Renal cortical epithelial cell (primary cell): ENCODE measurements at regions not wholly inside any gene's neighbourhood (a gene's known extent, or its start where the extent isn't known, plus 50 kb on each side); places are given as distances from the start of the nearest gene placed in this dataset.

ENCODE experiments used
- DNase-seq: peaks from one replicate; pipeline ENCODE4 v3.0.0-alpha.2; 2011; ENCODE audit warnings: low read depth

- DNase-seq = no peak
These were observed 55.1 kb upstream of the LAMA2 start for GRCh38 chr6:128827675-128828464.

- DNase-seq = no peak
These were observed 56.3 kb upstream of the LAMA2 start for GRCh38 chr6:128826606-128827005.

- peak; percentile 9 for DNase-seq
These were observed 60.7 kb upstream of the LAMA2 start for GRCh38 chr6:128822271-128822670.

- DNase-seq = no peak
These were observed 61.8 kb upstream of the LAMA2 start for GRCh38 chr6:128821116-128821515.

- no peak for DNase-seq
These were observed 74.1 kb upstream of the LAMA2 start for GRCh38 chr6:128808856-128809255.

GRCh38 chr6:128807577-128807976 lies 75.4 kb upstream of the LAMA2 start:
- peak; percentile 74 for DNase-seq

- peak; percentile 31 for DNase-seq
These were observed 76.7 kb upstream of the LAMA2 start for GRCh38 chr6:128806261-128806660.

GRCh38 chr6:128803911-128804310 lies 79.0 kb upstream of the LAMA2 start:
- DNase-seq = no peak

GRCh38 chr6:128801621-128802020 lies 81.3 kb upstream of the LAMA2 start:
- DNase-seq = no peak

- no peak for DNase-seq
These were observed 98.7 kb upstream of the LAMA2 start for GRCh38 chr6:128784266-128784665.

- DNase-seq = no peak
These were observed 114.8 kb upstream of the LAMA2 start for GRCh38 chr6:128768187-128768586.

GRCh38 chr6:128767705-128768104 lies 115.2 kb upstream of the LAMA2 start:
- DNase-seq = no peak

GRCh38 chr6:128767150-128767549 lies 115.8 kb upstream of the LAMA2 start:
- DNase-seq = no peak

GRCh38 chr6:128763599-128764300 lies 119.2 kb upstream of the LAMA2 start:
- DNase-seq = peak; percentile 23

- no peak for DNase-seq
These were observed 123.0 kb upstream of the LAMA2 start for GRCh38 chr6:128759901-128760300.

GRCh38 chr6:128759447-128759846 lies 123.5 kb upstream of the LAMA2 start:
- DNase-seq = no peak

GRCh38 chr6:128757961-128758360 lies 125.0 kb upstream of the LAMA2 start:
- peak; percentile 6 for DNase-seq

GRCh38 chr6:128754658-128755256 lies 128.2 kb upstream of the LAMA2 start:
- no peak for DNase-seq

GRCh38 chr6:128743974-128744765 lies 138.8 kb upstream of the LAMA2 start:
- DNase-seq = peak; percentile 7

GRCh38 chr6:128742900-128743299 lies 140.0 kb upstream of the LAMA2 start:
- no peak for DNase-seq

- peak; percentile 55 for DNase-seq
These were observed 142.0 kb upstream of the LAMA2 start for GRCh38 chr6:128740951-128741350.

GRCh38 chr6:128739112-128739511 lies 143.8 kb upstream of the LAMA2 start:
- DNase-seq = peak; percentile 38
